WTC11 (cell line): ENCODE measurements at regions not wholly inside any gene's neighbourhood (a gene's known extent, or its start where the extent isn't known, plus 50 kb on each side); places are given as distances from the start of the nearest gene placed in this dataset.

Experiments
- ATAC-seq: fragments of 200-7000 bp; cut with Tn5 transposase; 2 replicates; pipeline ENCODE4 v1.10.0; 2021; ENCODE audit warnings: mild to moderate bottlenecking, moderate library complexity
- CTCF ChIA-PET: fragments of 300-600 bp; sonication (Branson Sonifier 250); formaldehyde crosslinking; loops from one replicate; lab custom pipeline; 2021; ENCODE audit warnings: antibody characterized with exemption; lab: Charles Lee
- POLR2A ChIA-PET: fragments of 350-600 bp; sonication (Branson Sonifier 250); formaldehyde crosslinking; loops from one replicate; lab custom pipeline; 2021; ENCODE audit warnings: antibody characterized with exemption; lab: Charles Lee
- DNase-seq: peaks from one replicate; pipeline ENCODE4 v3.0.0; 2021; ENCODE audit warnings: low spot score
- H3K27ac Mint-ChIP-seq: 2 replicates; pipeline ENCODE4 v1.8.0; 2021; ENCODE audit warnings: mixed read lengths
- H3K27me3 Mint-ChIP-seq: 2 replicates; pipeline ENCODE4 v1.8.0; 2021; ENCODE audit warnings: low read depth, mild to moderate bottlenecking, moderate library complexity, mixed read lengths
- H3K36me3 Mint-ChIP-seq: 2 replicates; pipeline ENCODE4 v1.8.0; 2021; ENCODE audit warnings: mixed read lengths
- H3K4me1 Mint-ChIP-seq: 2 replicates; pipeline ENCODE4 v1.8.0; 2022; ENCODE audit warnings: mixed read lengths
- H3K4me3 Mint-ChIP-seq: 2 replicates; pipeline ENCODE4 v1.8.0; 2021; ENCODE audit warnings: mild to moderate bottlenecking, moderate library complexity, mixed read lengths
- H3K9me3 Mint-ChIP-seq: 2 replicates; pipeline ENCODE4 v1.8.0; 2021; ENCODE audit warnings: mixed read lengths
- ATF1 ChIP-seq: sonication (generic); formaldehyde crosslinking; IDR thresholded peaks from 2 replicates; pipeline ENCODE4 v1.8.1; 2023; ENCODE audit warnings: mild to moderate bottlenecking, moderate library complexity, missing genetic modification reagents
- CREM ChIP-seq: sonication (generic); formaldehyde crosslinking; IDR thresholded peaks from 2 replicates; pipeline ENCODE4 v1.8.1; 2022; ENCODE audit warnings: mild to moderate bottlenecking, missing genetic modification reagents, moderate library complexity
- ESRRA ChIP-seq: sonication (generic); formaldehyde crosslinking; IDR thresholded peaks from 2 replicates; pipeline ENCODE4 v1.8.1; 2022; ENCODE audit warnings: mild to moderate bottlenecking, missing genetic modification reagents, borderline replicate concordance
- HMGA2 ChIP-seq: fragments of 250-450 bp; sonication (Bioruptor Pico); IDR thresholded peaks from 2 replicates; pipeline ENCODE4 v1.4.0; 2021; ENCODE audit warnings: mild to moderate bottlenecking, moderate library complexity
- IRF2 ChIP-seq: sonication (generic); formaldehyde crosslinking; IDR thresholded peaks from 2 replicates; pipeline ENCODE4 v1.8.0; 2022; ENCODE audit warnings: low read depth, missing genetic modification reagents, borderline replicate concordance
- JUN ChIP-seq: sonication (generic); formaldehyde crosslinking; IDR thresholded peaks from 2 replicates; pipeline ENCODE4 v1.8.0; 2023; ENCODE audit warnings: mild to moderate bottlenecking, missing genetic modification reagents
- NFE2L1 ChIP-seq: sonication (generic); formaldehyde crosslinking; IDR thresholded peaks from 2 replicates; pipeline ENCODE4 v1.8.1; 2023; ENCODE audit warnings: missing genetic modification reagents
- SP1 ChIP-seq: sonication (generic); formaldehyde crosslinking; conservative IDR thresholded peaks from 2 replicates; pipeline ENCODE4 v1.8.1; 2022; ENCODE audit warnings: missing genetic modification reagents
- TEAD1 ChIP-seq: sonication (generic); formaldehyde crosslinking; IDR thresholded peaks from 2 replicates; pipeline ENCODE4 v1.8.0; 2022; ENCODE audit warnings: mild to moderate bottlenecking, missing genetic modification reagents
- TEAD4 ChIP-seq: sonication (generic); formaldehyde crosslinking; IDR thresholded peaks from 2 replicates; pipeline ENCODE4 v1.8.0; 2022; ENCODE audit warnings: mild to moderate bottlenecking, missing genetic modification reagents
- ZNF263 ChIP-seq: sonication (generic); formaldehyde crosslinking; IDR thresholded peaks from 2 replicates; pipeline ENCODE4 v1.8.1; 2022; ENCODE audit warnings: low read depth, mild to moderate bottlenecking, moderate library complexity, missing genetic modification reagents
- ZNF671 ChIP-seq: fragments of 250-450 bp; sonication (Bioruptor Pico); IDR thresholded peaks from 2 replicates; pipeline ENCODE4 v1.8.0; 2021; ENCODE audit warnings: mild to moderate bottlenecking
- TF ChIP-seq, protein P1 (sequence below): fragments of 250-450 bp; sonication (Bioruptor Pico); IDR thresholded peaks from 2 replicates; pipeline ENCODE4 v1.8.0; 2021; ENCODE audit warnings: mild to moderate bottlenecking
- TF ChIP-seq, protein P2 (sequence below): sonication (generic); formaldehyde crosslinking; conservative IDR thresholded peaks from 2 replicates; pipeline ENCODE4 v1.8.1; 2023; ENCODE audit warnings: mild to moderate bottlenecking, low read depth, missing genetic modification reagents, moderate library complexity
- TF ChIP-seq, protein P3 (sequence below): sonication (generic); formaldehyde crosslinking; conservative IDR thresholded peaks from 2 replicates; pipeline ENCODE4 v1.8.1; 2022; ENCODE audit warnings: mild to moderate bottlenecking, missing genetic modification reagents
- TF ChIP-seq, protein P4 (sequence below): fragments of 250-450 bp; sonication (Bioruptor Pico); conservative IDR thresholded peaks from 2 replicates; pipeline ENCODE4 v1.9.0; 2021; ENCODE audit warnings: mild to moderate bottlenecking
- TF ChIP-seq, protein P5 (sequence below): sonication (generic); formaldehyde crosslinking; IDR thresholded peaks from 2 replicates; pipeline ENCODE4 v1.8.1; 2023; ENCODE audit warnings: mild to moderate bottlenecking, missing genetic modification reagents, moderate library complexity
- TF ChIP-seq, protein P6 (sequence below): sonication (generic); formaldehyde crosslinking; IDR thresholded peaks from 2 replicates; pipeline ENCODE4 v1.8.0; 2022; ENCODE audit warnings: mild to moderate bottlenecking, missing genetic modification reagents
- TF ChIP-seq, protein P7 (sequence below): fragments of 250-450 bp; sonication (Bioruptor Pico); IDR thresholded peaks from 2 replicates; pipeline ENCODE4 v1.9.0; 2021; ENCODE audit warnings: mild to moderate bottlenecking
- TF ChIP-seq, protein P8 (sequence below): fragments of 250-450 bp; sonication (Bioruptor Pico); IDR thresholded peaks from 2 replicates; pipeline ENCODE4 v1.9.0; 2021; ENCODE audit warnings: moderate library complexity, mild to moderate bottlenecking, inconsistent platforms, borderline replicate concordance

DNA sequence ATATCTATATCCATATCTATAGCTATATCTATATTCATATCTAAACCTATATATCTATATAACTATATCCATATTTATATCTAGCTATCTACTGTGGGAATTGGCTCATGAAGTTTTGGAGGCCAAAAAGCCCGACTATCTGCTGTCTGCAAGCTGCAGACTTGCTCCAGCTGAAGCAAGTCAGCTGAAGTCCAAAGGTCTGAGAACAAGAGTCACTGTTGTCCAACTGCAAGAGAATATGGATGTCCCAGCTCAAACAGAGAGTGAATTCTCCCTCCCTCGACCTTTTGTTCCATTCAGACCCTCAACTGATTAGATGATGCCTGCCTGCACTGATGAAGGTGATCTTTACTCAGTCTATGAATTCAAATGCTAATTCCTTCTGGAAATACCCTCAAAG lies 63.3 kb upstream of the VCX start:
- Mint-ChIP-seq H3K4me1 (no peaks in the 10 kb centered on the region), H3K9me3 (peaks cover 7% of the 10 kb centered on the region; the same call in 1 of the 2 replicates), H3K36me3 (no peaks in the 10 kb centered on the region), H3K4me3 (no peak overlapping the region), H3K27ac (no peak overlapping the region), H3K27me3 (no peaks in the 10 kb centered on the region)
- DNase-seq (no peak), ATAC-seq (no peak)
- TF ChIP-seq, protein P1, sequence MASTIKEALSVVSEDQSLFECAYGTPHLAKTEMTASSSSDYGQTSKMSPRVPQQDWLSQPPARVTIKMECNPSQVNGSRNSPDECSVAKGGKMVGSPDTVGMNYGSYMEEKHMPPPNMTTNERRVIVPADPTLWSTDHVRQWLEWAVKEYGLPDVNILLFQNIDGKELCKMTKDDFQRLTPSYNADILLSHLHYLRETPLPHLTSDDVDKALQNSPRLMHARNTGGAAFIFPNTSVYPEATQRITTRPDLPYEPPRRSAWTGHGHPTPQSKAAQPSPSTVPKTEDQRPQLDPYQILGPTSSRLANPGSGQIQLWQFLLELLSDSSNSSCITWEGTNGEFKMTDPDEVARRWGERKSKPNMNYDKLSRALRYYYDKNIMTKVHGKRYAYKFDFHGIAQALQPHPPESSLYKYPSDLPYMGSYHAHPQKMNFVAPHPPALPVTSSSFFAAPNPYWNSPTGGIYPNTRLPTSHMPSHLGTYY = no peak
- TF ChIP-seq, protein P2, sequence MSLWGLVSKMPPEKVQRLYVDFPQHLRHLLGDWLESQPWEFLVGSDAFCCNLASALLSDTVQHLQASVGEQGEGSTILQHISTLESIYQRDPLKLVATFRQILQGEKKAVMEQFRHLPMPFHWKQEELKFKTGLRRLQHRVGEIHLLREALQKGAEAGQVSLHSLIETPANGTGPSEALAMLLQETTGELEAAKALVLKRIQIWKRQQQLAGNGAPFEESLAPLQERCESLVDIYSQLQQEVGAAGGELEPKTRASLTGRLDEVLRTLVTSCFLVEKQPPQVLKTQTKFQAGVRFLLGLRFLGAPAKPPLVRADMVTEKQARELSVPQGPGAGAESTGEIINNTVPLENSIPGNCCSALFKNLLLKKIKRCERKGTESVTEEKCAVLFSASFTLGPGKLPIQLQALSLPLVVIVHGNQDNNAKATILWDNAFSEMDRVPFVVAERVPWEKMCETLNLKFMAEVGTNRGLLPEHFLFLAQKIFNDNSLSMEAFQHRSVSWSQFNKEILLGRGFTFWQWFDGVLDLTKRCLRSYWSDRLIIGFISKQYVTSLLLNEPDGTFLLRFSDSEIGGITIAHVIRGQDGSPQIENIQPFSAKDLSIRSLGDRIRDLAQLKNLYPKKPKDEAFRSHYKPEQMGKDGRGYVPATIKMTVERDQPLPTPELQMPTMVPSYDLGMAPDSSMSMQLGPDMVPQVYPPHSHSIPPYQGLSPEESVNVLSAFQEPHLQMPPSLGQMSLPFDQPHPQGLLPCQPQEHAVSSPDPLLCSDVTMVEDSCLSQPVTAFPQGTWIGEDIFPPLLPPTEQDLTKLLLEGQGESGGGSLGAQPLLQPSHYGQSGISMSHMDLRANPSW = no peak
- TF ChIP-seq ATF1 (CRISPR knock-in tag) = no peak
- TF ChIP-seq ESRRA (CRISPR knock-in tag) = no peak
- no peak for TF ChIP-seq SP1 (CRISPR knock-in tag)
- TF ChIP-seq NFE2L1 (CRISPR knock-in tag) = no peak
- TF ChIP-seq JUN (CRISPR knock-in tag) = no peak
- TF ChIP-seq TEAD4 (CRISPR knock-in tag) = no peak
- TF ChIP-seq, protein P3, sequence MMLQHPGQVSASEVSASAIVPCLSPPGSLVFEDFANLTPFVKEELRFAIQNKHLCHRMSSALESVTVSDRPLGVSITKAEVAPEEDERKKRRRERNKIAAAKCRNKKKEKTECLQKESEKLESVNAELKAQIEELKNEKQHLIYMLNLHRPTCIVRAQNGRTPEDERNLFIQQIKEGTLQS = no peak
- TF ChIP-seq, protein P4, sequence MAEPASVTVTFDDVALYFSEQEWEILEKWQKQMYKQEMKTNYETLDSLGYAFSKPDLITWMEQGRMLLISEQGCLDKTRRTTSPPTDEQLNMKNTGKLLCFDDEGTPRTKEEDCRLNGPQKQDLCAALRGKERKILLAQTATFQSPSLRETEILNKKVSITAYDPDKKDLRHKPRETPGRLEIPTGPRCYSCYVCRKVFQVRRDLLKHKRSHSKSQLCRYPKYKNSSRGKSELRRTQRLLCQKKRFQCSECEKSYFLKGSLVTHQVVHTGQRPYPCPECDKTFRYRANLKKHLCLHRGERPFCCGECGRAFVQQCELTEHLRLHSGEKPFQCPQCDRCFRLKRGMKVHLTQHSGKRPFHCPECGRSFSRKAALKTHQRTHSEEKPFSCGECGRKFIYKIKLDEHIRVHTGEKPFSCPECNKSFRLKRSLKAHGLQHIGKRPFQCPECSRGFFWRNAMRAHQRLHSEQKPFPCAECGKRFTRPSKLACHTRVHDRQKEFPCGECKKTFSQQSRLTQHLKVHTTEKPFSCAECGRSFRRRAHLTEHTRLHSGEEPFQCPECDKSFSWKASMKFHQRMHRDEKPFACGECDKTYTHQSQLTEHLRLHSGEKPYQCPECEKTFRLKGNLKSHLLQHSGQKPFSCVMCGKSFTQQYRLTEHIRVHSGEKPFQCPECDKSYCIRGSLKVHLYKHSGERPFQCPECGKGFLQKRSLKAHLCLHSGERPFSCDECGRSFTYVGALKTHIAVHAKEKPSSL (CRISPR knock-in tag) = no peak
- TF ChIP-seq TEAD1 = no peak
- no peak for TF ChIP-seq ZNF263 (CRISPR knock-in tag)
- CTCF ChIA-PET = no interaction called here
- POLR2A ChIA-PET = no interaction called here

DNA sequence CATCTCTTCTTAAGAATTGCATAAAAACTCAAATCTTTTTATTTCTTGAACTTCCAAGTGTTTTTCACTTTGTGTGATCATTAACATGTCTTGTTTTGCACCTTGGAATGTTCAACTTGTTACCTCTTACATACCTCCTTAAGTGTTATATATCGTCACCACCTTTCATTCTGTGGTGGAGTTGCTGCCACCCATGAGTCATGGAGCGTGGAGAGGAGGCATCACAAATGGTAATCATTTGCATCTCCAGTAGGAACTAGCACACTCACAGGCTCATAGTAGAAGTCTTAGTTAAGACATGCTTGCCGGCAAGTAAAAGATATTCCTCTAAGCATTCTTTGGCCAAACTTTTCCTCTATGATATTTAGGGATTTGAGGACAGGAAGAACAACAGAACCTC lies 67.0 kb upstream of the VCX start:
- Mint-ChIP-seq H3K36me3 (no peaks in the 10 kb centered on the region), H3K4me3 (no peak overlapping the region), H3K4me1 (no peaks in the 10 kb centered on the region), H3K27me3 (no peaks in the 10 kb centered on the region), H3K27ac (no peak overlapping the region), H3K9me3 (no peaks in the 10 kb centered on the region)
- ChIA-PET POLR2A (no interaction called here), CTCF (no interaction called here)
- ATAC-seq = no peak
- TF ChIP-seq IRF2 = no peak
- TF ChIP-seq, protein P5, sequence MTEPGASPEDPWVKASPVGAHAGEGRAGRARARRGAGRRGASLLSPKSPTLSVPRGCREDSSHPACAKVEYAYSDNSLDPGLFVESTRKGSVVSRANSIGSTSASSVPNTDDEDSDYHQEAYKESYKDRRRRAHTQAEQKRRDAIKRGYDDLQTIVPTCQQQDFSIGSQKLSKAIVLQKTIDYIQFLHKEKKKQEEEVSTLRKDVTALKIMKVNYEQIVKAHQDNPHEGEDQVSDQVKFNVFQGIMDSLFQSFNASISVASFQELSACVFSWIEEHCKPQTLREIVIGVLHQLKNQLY (CRISPR knock-in tag) = no peak
- TF ChIP-seq ZNF671 = no peak
- TF ChIP-seq, protein P6, sequence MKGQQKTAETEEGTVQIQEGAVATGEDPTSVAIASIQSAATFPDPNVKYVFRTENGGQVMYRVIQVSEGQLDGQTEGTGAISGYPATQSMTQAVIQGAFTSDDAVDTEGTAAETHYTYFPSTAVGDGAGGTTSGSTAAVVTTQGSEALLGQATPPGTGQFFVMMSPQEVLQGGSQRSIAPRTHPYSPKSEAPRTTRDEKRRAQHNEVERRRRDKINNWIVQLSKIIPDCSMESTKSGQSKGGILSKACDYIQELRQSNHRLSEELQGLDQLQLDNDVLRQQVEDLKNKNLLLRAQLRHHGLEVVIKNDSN = no peak
- TF ChIP-seq, protein P7, sequence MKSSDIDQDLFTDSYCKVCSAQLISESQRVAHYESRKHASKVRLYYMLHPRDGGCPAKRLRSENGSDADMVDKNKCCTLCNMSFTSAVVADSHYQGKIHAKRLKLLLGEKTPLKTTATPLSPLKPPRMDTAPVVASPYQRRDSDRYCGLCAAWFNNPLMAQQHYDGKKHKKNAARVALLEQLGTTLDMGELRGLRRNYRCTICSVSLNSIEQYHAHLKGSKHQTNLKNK (CRISPR knock-in tag) = no peak
- TF ChIP-seq CREM (CRISPR knock-in tag) = no peak
- TF ChIP-seq, protein P8, sequence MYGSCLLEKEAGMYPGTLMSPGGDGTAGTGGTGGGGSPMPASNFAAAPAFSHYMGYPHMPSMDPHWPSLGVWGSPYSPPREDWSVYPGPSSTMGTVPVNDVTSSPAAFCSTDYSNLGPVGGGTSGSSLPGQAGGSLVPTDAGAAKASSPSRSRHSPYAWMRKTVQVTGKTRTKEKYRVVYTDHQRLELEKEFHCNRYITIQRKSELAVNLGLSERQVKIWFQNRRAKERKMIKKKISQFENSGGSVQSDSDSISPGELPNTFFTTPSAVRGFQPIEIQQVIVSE (CRISPR knock-in tag) = no peak
- no peak for TF ChIP-seq TEAD4 (CRISPR knock-in tag)
- no peak for TF ChIP-seq HMGA2
- TF ChIP-seq, all 79 proteins: peak for 0
- no peak for DNase-seq
